GM19395 (cell line): ENCODE measurements at regions not wholly inside any gene's neighbourhood (a gene's known extent, or its start where the extent isn't known, plus 50 kb on each side); places are given as distances from the start of the nearest gene placed in this dataset.

ENCODE experiments used
- ATAC-seq: cut with Tn5 transposase; IDR thresholded peaks from one replicate; pipeline ENCODE4 v1.9.1; 2021; ENCODE audit warnings: mild to moderate bottlenecking, moderate library complexity; ENCODE audit not compliant: unreplicated experiment

DNA sequence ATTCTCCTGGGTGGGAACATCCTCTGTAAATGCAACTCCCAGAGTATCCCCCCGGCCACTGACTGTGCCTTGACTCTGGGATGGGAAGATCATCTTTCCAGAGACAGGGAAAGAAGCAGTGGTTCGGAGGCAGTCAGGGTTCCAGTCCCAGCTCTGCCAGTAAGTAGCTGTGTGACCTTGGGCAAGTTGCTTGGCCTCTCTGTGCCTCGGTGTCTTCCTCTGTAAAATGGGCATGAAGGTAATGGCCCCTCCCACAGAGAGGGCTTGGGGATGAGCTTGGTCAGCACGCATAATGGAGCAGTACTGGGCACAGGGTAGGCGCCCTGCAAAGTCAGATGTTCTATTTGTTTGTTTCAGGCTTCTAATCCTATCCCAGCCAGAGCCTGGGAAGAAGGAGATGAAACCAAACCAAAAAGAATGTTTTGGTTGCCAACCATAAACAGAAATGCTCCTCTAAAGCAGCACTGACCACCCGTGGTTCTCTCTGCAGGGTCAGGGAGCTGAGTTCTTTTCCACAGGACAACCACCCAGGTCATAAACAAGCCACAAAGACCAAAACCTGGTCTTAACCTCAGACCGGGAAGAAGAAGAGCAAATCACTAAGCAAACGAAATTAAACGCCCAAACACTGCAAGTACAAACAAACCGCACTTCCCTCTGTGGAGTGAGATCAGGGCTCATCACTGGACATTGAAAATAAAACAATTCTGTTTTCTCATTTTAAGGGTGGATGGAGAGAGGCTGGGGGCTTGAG is 381.0 kb upstream of the SULF2 start:
- no peak for ATAC-seq

- ATAC-seq: no peak
Measured at GRCh38 chr20:48165401-48165685, 380.1 kb upstream of the SULF2 start.

- ATAC-seq: no peak
Measured at GRCh38 chr20:48164566-48165400, 379.5 kb upstream of the SULF2 start.

DNA sequence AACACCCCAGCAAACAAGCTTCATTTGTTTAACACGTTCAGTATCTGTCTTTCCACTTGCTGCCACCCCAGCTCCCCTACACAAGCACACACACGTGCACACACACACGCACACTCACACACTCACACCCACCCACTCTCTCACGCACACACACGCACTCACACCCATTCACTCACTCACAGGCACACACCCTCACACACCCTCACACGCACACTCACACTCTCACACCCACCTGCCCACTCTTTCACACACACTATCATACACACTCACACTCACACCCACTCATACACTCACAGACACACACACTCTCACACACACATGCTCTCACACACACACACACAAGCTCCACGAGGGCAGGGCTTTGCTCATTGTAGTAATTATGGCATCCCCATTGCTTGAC is 378.8 kb upstream of the SULF2 start:
- ATAC-seq: no peak

GRCh38 chr20:48163505-48163904 is 378.2 kb upstream of the SULF2 start:
- ATAC-seq: no peak

GRCh38 chr20:48162621-48163020 is 377.3 kb upstream of the SULF2 start:
- no peak for ATAC-seq

GRCh38 chr20:48159145-48160008 is 374.1 kb upstream of the SULF2 start:
- ATAC-seq: no peak

DNA sequence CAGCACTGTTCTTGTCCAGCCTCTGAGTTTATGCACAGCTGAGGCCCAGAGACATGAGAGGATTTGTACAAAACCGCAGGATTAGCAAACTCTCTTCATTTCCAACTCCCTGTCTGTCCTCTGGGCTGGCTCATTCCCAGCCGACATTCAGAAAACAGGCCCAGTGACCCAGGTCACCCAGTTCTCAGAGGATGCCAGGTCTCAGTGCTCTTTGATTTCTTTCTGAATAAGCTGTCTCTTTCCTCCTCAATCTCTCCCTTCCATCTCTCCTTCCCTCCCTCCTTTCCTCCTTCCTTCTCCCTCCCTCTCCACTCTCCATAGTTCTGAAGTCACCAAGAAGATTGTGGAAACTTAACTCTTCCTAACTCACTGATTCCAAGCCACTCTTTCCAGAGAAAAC is 372.7 kb upstream of the SULF2 start:
- ATAC-seq: no peak

DNA sequence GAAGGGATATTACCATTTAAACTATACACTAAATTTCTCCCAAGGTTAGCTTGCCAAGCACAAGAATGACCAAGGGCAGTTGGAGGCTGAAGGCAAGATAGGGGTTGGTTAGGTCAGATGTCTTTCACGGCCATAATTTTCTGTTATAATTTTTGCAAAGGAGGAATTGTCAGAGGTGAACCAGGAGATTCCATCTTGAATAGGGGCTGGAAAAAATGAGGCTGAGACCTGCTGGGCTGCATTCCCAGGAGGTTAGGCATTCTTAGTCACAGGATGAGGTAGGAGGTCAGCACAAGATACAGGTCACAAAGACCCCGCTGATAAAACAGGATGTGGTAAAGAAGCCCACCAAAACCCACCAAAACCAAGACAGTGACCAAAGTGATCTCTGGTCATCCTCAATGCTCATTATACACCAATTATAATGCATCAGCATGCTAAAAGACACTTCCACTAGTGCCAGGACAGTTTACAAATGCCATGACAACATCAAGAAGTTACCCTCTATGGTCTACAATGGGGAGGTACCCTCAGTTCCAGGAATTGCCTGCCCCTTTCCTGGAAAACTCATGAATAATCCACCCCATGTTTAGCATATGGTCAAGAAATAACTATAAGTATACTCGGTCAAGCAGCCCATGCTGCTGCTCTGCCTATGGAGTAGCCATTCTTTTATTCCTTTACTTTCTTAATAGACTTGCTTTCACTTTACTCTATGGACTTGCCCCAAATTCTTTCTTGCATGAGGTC is 371.8 kb upstream of the SULF2 start:
- ATAC-seq: no peak

DNA sequence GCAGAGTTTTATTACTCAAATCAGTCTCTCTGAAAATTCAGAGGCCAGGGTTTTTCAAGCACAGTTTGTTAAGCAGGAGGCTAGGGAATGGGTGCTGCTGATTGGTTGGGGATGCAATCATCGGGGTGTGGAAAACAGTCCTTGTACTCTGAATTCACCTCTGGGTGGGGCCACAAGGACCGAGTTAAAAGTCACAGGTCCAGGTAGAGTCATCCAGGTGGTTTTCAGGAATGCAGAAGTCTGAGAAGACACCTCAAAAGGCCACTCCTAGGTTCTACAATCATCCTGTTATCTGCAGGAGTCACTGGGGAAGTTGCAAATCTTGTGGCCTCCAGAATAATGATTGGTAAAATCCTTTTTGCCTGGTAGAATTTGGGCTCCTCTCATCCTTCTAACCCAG is 371.2 kb upstream of the SULF2 start:
- no peak for ATAC-seq

- no peak for ATAC-seq
Measured at GRCh38 chr20:48155268-48155667, 370.0 kb upstream of the SULF2 start.

DNA sequence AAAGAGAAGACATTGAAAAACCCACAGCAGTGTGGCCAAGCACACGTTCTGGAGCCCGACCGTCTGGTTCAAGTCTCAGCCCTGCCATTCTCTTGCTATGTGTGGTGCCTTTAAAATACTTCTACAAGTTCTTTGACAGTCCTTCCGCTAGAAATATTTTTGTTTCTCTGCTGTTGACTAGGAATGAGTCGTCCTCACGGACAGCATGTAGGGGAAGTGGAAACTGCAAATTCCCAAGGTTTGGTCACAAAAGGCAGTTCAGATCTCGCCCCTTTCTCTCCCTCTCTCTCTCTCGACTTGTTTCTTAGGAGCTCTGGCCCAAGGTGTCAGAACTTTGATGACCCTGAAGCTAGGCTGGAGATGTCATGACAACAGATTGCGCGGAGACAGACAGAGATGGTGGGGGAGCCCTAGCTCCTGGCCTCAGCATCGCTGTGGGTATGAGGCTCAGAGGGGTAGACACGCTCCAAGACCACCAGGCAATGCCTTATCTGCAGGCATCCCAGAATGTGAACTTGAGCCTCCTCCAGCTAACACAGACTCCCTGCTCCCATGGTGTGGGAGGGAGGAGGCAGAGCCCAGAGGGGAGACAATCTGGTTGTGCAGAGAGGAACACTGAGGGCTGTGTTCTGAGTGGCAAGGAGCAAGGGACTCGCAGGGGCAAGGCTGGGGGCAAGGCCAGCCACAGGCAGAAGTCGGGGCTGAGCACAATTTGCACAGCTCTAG is 368.9 kb upstream of the SULF2 start:
- ATAC-seq: no peak

DNA sequence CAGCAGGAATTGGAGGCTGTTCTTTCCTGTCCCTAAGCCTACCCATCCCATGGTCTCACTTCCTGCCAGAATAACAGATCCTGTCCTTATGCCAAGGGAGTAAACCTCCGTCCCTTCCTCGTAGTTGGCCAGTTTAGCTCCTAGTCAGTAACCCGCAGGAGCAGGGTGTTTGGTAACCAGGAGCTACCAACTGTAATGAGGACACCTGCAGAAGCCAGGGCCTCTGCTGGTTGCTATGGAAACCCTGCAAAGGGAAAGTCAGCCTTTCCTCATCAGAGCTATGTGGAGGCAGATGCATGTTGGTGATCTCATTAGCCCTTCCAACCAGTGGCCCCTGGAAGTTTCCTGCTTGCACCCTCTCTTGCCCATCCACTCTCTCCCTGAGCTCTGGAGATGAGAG is 368.2 kb upstream of the SULF2 start:
- ATAC-seq: no peak

DNA sequence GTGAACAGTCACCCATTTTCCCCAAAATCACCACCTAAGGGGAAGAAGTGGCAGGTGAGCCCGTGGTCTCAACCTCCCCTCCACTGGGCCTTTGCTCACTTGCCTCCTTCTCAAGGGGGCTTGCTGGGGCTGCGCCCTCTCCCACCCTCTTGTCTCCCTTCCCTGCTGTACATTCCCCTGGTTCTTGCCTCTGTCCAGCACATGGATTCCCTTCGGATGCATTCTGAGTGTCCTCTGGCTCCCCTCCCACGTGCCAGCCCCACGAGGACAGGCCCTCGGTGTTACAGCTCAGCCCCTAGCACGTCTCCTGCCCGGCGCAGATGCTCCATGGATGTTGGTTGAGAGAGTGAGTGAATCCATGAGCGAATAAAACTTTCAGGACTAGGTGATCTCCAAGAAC is 367.8 kb upstream of the SULF2 start:
- ATAC-seq: no peak

- ATAC-seq: no peak
Measured at GRCh38 chr20:48150568-48150967, 365.3 kb upstream of the SULF2 start.

GRCh38 chr20:48149902-48150301 is 364.6 kb upstream of the SULF2 start:
- ATAC-seq: no peak

DNA sequence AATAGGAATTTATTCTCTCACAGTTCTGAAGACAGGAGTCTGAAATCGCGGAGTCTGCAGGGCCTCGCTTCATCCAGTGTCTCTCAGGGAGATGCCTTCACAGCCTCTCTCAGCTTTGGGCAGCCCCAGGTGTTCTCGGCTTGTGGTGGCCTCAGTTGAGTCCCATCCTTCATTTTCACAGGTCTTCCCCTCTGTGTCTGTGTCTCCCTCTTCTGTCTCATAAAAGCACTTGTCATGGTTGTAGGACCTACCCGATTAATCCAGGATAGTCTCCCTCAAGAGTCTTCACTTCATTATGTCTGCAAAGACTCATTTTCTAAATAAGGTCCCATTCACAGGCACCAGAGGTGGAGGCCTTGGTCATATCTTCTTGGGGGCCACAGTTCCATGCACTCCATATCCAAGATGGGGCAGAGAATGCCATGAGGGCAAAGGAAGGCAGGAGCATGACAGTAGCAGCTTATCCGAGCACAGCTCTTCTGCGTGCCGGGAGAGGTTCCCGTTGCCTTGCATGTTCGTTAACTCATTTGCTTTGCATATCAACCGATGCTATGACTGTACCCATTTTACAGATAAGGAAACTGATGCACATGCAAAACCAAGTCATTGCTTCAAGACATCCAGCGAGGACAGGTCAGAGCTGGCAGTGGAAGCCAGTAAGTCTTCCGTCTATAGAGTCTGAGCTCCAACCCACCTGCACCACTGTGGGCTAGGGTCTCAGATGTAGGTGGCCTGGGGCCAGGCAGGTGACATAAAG is 363.8 kb upstream of the SULF2 start:
- no peak for ATAC-seq

DNA sequence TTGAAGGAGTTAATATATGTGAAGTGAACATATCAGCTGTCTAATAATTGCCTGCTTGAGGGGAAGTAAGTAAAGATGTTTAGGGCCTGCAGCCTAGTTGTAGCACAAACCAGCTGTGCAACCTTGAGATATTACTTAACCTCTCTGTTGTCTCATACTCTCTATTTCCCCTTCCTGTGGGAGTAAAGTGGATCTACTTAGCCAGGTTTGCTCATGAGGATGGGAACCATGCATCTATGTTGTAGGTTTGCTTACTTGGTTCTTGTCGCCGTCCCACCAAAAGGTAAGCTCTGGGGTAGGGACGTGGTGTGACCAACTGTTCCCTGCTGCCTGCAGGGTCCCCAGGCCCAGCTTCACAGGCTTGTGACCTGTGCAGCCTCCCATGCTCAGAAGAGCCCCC is 362.7 kb upstream of the SULF2 start:
- ATAC-seq: no peak

- no peak for ATAC-seq
Measured at GRCh38 chr20:48147311-48147710, 362.0 kb upstream of the SULF2 start.

DNA sequence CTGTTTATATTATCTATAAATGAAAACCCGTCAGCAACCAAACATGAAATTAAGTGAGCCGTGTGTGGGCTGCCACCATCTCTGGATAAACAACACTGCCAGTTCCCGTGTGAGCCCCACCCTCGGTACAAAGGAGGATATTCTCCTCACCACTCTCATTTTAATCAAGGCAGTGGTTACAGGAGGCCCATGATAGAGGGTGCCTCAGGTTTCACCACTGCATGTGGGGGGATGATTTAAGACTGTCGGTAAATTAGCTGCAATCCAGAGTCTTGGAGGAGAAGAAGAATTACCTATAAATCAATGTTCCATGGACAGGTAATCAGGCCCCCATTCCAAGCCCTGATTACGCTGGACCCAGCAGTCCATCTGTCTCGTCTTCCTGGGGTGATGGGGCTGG is 361.6 kb upstream of the SULF2 start:
- ATAC-seq: no peak
